GM19240 (cell line): ENCODE measurements at regions not wholly inside any gene's neighbourhood (a gene's known extent, or its start where the extent isn't known, plus 50 kb on each side); places are given as distances from the start of the nearest gene placed in this dataset.

Source experiments
- DNase-seq: peaks from one replicate; pipeline ENCODE4 v3.0.0; 2011; ENCODE audit warnings: low spot score; ENCODE audit not compliant: insufficient read length

DNA sequence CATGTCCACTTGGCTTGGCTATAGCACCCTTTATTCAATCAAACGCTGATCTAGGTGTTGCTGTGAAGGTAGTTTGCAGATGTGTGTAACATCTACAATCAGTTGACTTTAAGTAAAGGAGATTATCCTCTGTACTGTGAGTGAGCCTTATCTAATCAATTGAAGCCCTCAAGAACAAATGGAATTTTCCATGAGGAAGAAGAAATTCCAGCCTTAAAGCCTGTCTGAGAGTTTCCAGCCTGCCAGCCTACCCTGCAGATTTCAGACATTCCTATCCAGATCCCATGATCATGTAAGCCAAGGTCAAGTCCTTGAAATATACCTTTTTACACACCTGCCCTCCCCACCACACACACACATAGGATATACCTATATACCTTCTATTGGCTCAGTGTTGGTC, 696.7 kb downstream of the MRPL39 start:
- DNase-seq = no peak

DNA sequence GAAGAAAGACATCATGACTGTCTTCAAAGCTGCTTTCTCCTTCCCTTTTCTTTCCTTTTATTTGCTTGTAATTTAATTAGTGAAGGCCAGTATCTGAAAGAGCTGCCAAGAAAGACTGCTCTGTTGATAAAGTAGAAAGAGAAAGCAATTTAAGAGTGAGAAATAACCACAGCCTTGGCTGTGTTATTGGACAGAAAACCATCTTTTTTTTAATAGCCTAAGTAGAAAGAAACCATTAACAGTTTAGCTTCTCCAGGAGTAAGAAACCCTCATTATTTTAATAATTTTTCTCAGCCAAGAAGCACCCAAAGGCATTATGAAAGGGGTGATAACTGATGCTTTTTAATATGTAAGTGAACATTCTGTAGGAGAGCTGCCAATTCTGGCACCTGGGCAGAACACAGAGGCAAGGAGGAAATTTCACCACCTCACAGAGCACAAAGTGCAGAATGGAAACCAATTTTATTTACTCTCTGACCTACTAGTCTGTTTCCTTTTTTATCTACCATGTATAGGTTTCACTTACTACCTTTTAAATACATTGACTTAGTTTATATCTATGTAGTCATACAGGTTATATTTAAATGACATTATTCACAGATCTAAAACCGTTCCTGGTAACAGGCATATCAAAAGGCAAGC, 703.2 kb downstream of the MRPL39 start:
- DNase-seq = no peak

DNA sequence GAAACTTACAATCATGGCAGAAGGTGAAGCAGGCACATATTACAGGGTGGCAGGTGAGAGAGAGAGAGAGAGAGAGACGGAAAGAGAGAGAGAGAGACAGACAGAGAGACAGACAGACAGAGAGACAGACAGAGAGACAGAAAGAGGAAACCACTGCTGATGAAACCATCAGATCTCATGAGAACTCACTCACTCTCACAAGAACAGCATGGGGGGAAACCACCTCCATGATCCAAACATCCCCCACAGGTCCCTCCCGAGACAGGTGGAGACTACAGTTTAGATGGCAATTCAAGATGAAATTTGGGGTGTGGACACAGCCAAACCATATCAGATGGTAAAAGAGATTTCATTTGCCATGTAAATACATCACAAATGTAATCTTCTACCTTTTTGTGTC, 708.1 kb downstream of the MRPL39 start:
- no peak for DNase-seq

DNA sequence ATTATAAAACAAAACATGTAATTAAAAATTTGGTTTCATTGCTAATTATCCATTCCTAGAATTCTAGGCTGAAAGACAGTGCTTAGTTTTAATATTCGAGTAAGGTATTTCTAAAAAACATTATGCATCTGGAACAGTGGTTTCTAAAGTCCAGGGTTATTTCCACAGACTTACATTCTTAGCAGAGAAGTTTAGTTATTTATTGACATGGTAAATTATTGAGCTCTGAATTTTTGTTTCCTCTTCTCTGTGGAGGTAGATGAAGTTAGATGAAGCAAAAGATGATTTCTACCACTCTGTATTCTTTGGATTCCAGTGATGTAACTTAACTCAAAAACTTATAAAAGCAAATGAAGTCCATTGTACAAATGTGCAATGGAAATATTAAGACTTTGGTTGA, 709.4 kb downstream of the MRPL39 start:
- DNase-seq = no peak

DNA sequence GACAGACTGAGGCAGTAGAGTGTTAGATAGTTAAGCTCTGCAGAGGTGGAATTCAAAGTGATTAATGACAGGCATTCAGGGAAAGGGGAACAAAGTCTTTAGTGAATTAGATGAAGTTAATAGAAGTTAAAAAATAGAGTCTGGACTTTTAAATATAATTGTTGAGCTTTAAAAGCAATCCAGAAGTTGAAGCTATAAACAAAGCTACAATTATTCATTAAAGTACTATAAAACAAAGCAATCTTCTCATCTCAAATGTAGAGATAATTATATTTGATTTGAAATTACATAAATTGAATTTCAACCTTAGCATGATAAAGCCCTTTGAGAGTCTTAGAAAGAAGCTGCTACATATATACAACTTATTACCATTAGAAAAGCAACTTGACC, 710.6 kb downstream of the MRPL39 start:
- DNase-seq = no peak

DNA sequence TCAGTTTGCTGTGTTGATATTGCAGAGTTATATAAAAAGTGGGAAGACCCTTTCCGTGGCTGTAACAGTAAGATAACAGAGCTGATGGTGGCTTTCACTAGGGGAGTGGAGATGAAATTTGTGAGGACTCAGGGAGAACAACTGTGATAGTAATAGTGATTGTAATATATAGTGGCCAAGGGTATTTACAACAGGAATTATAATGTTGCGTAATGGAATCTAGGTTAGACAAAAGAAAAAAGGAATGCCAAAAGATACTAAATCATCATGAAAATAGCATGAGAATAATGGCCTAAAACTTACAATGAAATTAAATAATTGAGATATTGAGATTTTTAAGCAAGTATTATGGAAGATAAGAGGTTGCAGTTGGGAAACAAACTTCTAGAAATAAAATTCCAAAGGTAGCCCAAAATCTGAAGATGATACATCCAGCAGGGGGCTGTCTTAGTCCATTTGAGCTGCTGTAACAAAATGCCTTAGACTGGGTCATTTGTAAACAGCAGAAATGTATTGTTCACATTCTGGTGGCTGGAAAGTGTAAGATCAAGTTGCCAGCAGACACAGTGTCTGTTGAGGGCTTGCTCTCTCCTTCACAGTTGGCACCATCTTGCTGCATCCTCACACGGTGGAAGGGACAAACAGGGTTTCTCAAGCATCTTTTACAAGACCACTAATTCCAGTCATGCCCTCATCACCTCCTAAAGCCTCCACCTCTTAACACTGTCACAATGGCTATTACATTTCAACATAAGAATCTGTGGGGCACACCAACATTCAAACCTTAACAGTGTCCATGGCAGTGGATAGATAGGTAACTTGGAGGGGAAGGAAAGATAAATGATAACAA, 711.2 kb downstream of the MRPL39 start:
- no peak for DNase-seq

DNA sequence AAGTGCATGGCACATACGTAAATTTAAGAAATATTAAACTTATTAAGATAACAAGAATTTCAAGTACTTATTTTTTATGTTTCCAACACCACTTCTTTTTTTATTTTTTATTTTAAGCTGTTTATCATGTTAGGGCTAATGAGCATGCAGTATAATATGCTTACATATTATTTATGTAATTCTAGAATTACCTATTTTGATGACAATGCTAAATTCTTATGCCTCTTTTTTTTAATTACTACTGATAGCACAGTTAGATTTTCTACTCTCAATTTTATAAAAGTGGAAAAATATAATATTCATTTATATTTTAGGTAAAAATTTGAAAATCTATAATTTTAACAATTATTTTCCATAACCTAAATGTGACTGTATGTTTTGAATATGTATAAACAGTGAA, 713.0 kb downstream of the MRPL39 start:
- no peak for DNase-seq

DNA sequence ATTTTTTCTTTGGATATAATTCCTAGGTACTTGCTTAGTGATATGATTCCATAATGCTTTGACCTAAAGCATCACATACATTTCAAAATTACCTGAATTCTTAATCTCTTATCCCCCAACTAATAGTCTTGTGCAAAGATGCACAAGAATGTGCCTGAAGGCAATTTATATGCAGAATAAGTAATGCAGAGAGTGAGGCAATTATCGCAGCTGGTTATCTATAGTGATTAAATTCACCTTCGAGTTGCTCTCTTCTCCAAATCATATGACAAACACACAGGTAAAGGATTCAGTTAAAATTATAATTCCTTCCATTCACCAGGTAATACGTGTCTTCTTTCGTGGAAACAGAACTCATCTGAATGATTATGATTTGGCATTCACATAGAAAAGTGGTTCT, 717.3 kb downstream of the MRPL39 start:
- no peak for DNase-seq

DNA sequence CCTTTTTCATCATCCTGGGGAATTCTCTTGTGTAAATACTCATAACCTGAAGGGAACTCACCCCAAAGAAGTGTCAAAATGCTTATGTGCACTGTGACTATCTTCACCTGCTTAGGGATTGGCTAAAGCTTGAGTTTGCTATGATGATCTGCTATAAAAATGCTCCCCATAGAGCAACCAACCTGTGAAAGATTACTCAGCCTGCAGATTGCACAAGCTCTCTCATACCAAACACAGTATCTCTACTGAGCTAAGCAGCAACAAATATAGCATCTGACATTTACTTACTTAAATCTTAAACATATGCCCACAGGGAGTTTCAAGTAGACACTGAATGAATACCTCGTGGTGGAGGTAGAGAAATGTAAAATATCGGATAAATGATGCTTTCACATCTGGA, 725.8 kb downstream of the MRPL39 start:
- DNase-seq = no peak

DNA sequence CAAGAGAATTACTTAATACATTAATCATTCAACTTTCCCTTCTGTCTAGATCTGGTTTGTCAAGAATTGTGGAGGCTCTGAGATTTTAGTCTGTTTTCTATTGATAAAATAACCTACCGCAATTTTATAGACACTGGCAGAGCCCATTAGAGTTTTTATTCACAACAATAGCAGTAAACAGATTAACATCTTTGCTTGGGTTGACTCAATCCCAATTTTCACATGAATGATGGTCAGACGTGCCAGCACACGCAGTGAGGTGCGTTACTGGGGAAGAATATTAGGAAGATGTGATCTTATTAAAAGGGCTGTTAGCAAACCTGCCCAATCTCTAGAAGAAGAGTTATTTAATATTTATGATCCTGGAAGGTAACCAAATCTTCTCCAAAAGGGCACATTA, 736.6 kb downstream of the MRPL39 start:
- DNase-seq = no peak

DNA sequence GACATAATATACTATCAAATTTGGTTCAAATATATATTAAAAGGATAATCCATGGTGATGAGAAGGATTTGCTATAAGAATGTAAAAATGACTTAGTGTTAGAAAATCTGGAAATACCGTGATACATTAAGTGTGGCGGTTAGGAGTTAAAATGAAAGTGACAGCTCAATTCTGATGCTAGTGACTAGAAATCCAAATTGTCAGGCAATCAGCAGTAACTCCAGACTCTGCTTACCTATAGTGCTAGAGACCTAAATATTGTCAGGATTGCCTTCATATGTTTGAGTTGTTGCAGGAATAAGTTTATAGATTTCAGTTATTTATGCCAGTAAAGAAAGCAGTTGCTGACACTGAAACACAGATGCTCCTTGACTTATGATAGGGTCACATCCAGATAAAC, 737.4 kb downstream of the MRPL39 start:
- no peak for DNase-seq

DNA sequence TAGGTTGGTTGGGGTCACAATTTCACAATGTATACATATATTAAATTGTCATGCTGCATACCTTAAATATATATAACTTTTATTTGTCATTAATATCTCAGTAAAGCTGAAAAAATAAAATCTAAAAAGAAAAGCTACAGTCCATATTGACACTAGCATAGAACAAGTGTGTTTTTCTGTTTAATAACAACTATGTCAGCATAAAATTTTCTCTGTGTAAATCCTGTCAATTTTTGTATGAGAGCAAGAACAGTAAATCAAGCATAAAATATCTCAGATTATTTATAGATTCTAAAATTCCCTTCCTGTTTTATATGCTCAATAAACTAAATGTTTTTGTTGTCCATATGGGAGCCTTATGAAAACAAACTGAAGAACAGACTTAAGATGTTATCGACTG, 739.2 kb downstream of the MRPL39 start:
- DNase-seq = no peak

DNA sequence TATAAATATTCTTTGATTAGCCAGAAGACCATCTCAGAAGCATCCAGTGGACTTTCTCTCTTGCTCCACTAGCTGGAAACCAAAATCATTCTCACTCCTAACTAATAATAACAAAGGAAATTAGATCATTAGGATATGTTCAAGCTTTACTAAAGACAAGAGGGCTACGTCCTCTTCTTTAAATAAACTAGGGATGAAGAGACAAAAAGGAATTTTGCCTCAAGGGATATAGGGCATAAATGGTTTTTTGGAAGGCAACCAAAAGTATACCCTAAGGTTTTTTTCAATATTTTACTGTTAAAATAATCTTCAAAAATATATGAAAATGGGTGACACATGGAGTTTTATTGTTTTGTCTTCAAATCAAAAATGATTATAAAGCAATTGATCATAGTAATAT, 745.8 kb downstream of the MRPL39 start:
- no peak for DNase-seq

DNA sequence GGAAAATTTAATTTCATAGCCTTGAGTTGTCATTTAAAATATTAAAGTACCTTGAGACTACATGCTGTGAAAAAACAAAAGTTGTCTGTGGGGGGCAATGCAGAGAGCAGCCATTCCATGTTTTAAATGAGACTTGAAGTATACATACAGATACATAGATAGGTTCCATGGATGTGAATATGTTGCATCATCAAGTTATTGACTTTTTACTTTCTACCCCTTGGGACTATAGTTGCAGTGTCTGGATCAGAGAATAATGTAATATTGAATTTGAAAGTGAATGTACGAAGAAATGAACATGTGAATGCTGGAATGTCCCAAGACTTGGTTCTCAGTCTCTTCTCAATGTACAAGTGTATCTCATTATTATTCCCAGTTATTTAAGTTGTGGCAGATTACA, 751.0 kb downstream of the MRPL39 start:
- DNase-seq = no peak

DNA sequence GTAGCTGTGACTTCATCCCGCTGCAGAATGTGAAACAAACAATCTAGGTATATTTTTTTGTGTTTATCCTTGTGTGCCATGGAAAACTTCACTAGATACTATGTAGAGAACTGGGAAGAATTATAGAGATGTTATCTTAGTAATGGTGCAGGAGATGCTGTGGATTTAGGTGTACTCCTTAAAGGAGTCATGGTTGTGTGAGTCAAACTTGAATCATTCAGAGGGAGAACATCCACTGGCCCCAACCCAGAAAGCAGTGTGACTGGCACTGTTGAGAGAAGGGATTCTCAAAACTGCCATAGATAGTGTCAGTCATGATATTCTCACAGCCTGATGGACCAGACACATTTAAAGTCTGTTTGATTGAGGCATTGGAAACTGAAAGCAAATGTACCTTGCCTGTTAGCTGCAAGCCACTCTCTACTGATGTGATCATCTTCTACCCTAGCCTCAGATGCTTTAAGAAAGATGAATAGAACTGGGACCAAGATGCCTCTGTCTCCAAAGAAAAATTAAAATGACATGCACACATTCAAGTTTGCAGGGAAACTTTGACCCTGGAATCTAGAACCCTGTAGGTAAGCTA, 754.6 kb downstream of the MRPL39 start:
- DNase-seq = no peak

DNA sequence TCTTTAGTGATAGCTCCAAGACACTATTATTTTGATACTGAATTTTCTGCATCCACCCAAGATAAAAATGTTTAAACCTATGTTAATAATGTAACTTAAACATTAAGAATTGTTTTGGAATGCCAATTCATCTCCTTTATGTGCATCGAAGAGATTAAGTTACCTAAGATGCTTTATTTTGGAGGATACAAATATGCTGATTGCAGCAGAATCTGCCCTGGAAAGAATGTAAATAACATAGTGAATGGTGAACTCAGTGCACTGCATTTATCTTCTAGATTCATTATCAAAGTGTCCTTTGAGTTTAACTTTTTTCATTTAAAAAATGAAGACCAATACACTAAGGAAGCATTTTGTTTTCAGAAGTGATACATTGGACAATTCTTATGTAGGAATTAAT, 757.2 kb downstream of the MRPL39 start:
- no peak for DNase-seq

DNA sequence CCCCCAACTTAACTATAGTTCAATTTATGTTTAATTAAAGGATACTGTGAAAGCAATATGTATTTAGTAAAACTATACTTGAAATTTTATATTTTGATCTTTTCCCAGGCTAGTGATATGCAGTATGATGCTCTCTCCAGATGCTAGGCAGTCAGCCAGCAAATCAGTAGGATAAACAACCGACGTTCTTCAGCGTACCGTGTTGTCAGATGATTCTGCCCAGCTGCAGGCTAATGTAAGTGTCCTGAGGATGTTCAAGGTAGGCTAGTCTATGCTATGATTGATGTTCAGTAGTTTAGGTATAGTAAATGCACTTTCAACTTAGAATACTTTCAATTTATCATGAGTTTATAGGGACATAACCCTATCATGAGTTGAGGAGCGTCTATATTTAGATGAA, 762.6 kb downstream of the MRPL39 start:
- DNase-seq = no peak

DNA sequence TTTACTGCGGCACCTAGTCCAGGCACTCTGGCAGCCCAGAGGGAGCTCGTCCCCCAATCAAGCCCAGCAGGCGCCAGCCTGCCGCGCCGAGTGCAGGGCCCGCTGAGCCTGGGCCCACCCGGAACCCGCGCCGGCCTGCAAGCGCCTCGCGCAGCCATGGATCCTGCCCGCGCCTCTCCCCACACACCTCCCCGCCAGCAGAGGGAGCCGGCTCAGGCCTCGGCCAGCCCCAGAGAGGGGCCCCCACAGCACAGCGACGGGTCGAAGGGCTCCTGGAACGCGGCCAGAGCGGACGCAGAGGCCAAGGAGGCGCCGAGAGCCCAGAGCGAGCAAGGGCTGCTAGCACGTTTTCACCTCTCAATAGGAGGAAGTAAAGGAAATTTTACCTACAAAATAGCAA, 767.0 kb downstream of the MRPL39 start:
- no peak for DNase-seq

DNA sequence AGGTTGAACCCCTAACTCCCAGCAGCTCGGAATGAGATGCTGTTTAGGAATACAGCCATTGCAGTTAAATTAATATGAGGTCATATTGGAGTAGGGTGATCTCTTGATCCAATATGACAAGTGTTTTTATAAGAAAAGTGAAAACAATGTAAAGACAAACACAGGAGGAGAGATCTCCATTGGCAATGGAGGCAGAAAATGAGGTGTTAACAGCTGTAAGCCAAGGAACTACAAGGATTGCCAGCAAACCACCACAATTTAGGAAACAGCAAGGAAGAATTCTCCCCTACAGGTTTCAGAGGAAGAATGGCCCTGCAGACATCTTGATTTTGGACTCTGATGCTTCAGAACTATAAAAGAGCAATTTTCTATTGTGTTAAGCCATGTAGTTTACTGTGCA, 774.3 kb downstream of the MRPL39 start:
- no peak for DNase-seq

DNA sequence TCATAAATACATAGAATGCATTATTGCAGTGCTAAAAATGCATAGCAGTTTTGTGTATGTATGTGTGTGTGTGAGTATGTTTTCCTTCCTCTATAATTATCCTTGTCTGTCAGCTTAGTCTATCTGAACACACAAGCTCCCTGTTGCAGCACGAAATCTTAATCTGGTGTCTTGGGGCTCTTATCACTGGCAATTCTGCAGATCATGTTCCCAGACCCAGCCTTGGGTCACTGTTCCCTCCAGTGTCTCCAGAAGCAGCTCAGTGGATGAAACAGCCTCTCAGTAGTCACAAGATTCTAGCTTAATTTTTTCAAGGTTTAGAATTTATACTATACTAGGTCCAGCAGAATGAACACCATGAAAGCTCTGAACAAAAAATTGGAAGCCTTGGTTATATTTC, 777.9 kb downstream of the MRPL39 start:
- no peak for DNase-seq

DNA sequence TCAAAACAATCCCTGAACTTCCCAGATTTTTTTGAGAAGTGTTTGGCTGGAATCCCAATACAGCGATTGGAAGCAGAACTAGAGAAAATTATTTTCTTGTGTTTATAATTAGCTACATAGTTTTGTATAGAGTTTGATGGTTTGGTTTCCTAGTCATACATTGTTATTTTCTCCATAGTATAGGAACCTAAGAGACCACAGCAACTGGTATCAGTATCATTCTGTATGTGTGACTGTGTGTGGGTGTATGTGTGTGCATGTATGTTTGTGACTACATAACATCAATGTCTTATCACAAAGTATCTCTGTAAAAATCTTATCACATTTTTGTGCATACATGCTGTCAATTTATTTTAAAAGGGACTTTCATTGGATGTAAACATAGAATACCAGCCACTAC, 780.5 kb downstream of the MRPL39 start:
- no peak for DNase-seq

DNA sequence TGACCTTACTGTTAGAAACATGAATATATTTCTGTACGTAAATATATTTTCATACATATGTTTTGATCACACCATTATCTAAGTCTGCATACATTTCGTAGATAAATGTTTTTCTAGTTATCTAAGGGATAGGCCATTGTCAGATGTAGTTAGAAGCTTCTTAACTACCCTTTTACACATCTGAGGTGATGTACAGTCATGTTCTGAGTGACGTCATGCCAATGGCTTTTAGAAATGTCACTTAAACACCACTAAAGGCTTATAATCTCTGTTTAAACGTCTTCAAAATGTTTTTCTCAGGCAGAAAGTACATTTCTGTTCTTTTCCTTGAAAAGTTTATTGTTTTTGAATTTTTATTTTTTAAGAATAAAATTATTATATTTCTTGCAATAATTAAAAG, 781.9 kb downstream of the MRPL39 start:
- no peak for DNase-seq

DNA sequence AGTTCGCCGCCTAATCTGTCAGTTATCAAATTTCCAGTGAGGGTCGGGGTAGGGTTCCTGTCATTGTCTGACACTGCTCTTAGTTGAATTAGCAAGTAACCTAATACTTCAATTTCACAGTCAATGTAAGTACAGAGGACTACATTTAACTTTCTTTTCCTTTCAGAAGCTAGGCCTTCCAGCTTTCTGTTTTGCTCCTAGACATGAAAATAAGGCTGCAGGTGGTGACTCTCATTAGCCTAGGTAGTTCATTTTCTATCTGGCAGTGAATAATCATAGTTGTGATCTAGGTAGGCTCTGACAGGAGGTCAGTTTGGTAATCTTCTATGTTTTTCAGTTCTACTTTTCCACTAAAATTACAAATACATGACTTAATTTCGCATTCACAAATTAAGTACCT, 783.1 kb downstream of the MRPL39 start:
- no peak for DNase-seq
